DMS53 (cell line): ENCODE measurements at regions not wholly inside any gene's neighbourhood (a gene's known extent, or its start where the extent isn't known, plus 50 kb on each side); places are given as distances from the start of the nearest gene placed in this dataset.

Experiments used
- DNase-seq: peaks from one replicate; lab custom pipeline; 2025; lab: John Stamatoyannopoulos, UW

DNA sequence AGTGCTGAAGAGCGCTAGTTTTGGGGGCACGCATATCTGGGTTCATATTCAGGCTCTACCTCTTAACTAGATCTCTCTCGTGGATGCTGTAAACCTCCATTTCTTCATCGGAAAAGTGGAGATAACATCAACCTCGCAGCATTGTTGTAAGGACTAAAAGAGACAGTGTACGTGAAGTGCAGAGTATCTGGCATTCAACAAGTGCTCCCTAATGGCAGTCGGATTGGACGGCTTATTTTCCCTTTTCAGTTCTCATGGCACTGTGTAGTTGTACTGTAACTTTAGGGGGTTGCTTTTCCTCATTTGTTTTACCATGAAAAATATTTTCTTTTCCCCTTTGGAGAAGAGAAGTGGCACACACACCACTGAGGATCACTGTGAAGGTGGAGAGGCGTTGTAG lies 51.4 kb upstream of the ESX1 start:
- DNase-seq, result no peak
